Large intestine (tissue), 3 donors: ENCODE measurements at regions not wholly inside any gene's neighbourhood (a gene's known extent, or its start where the extent isn't known, plus 50 kb on each side); places are given as distances from the start of the nearest gene placed in this dataset.

ENCODE experiments used
- DNase-seq, 2 donors: peaks; one replicate each; pipeline versions ENCODE4 v3.0.0 to v3.0.0-alpha.2; 2013
- H3K27ac ChIP-seq: one replicate; pipeline ENCODE4 v1.5.1; 2013; ENCODE audit warnings: low read length
- H3K27me3 ChIP-seq: 2 replicates; pipeline ENCODE4 v1.6.1; 2013; ENCODE audit warnings: low read length; ENCODE audit not compliant: control insufficient read depth, insufficient read depth
- H3K36me3 ChIP-seq: 2 replicates; pipeline ENCODE4 v1.6.1; 2013; ENCODE audit warnings: low read length; ENCODE audit not compliant: control insufficient read depth, insufficient read depth
- H3K4me1 ChIP-seq: one replicate; pipeline ENCODE4 v1.6.1; 2013; ENCODE audit warnings: low read length; ENCODE audit not compliant: control insufficient read depth, insufficient read depth
- H3K4me3 ChIP-seq: one replicate; pipeline ENCODE4 v1.5.1; 2013; ENCODE audit warnings: low read length
- H3K9me3 ChIP-seq: one replicate; pipeline ENCODE4 v1.6.1; 2013; ENCODE audit warnings: mild to moderate bottlenecking, low read depth, low read length, moderate library complexity; ENCODE audit not compliant: control insufficient read depth
- WGBS: methylation state at CpG from one replicate; pipeline ENCODE4 v1.1.5; 2013; ENCODE audit warnings: low lambda C conversion rate; ENCODE audit not compliant: insufficient coverage; 5-methylcytosine and 5-hydroxymethylcytosine counted together

DNA sequence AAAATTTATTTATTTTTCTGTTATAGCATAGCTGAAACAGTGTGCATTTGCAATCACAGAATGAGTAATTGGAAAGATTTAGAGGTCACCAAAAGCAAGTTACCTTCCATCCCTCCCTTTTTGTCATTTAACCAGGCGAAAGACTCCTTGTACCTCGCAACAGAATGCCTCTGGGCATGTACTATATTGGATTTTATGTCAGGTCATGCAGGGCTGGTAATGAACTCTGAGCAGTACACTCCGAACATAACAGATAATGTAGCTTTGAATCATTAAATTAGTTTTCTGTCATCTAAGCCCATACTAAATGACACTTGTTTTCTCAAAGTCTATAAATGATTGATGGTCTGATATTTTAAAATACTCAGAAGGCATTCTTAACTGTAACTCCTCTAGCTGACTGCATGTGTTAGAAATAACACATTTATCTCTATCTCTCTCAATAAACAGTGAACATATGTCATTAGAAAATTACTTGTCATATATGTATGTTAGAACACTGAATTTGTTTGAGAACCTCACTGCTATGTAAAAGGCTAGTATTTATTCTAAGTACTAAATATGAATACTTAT lies 541.2 kb downstream of the CDH10 start:
- 100% methylated on average over 1 of the region's 3 CpGs for WGBS
- Histone ChIP-seq H3K36me3 (no peaks in the 10 kb centered on the region), H3K4me3 (no peak overlapping the region), H3K9me3 (no peaks in the 10 kb centered on the region), H3K4me1 (no peaks in the 10 kb centered on the region), H3K27me3 (no peaks in the 10 kb centered on the region), H3K27ac (no peak overlapping the region)
- no peak for DNase-seq

DNA sequence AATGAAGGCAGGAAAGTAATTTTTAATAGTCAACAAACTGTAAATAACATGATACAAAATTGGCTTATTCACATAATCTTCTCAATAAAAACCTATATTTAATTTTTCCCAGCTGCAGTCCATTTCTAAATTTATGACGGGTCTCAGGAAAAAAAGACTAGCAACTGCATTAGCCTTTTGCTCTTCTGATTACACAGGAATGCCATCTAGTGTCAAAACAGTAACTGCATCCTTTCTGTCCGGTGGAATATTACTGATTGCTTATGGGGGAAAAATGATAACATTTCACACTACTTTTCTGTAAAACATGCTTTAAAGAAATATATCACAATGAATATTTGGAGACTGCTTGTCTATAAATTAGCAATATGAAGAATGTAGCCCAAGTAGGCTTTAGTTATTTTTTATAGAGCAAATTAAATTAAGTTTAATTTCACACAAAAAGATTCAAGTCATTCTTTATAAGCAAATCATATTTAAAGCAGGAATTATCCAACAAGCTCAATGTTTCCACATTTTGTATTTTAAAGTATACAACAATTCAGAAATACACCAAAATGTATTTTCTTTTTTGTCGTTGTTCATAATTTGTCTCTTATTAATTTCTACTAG lies 534.7 kb downstream of the CDH10 start:
- Histone ChIP-seq H3K4me1 (no peaks in the 10 kb centered on the region), H3K36me3 (no peaks in the 10 kb centered on the region), H3K4me3 (no peak overlapping the region), H3K27ac (no peak overlapping the region), H3K27me3 (no peaks in the 10 kb centered on the region), H3K9me3 (no peaks in the 10 kb centered on the region)
- DNase-seq: no peak
- WGBS: 100% methylated on average over 1 of the region's 3 CpGs

DNA sequence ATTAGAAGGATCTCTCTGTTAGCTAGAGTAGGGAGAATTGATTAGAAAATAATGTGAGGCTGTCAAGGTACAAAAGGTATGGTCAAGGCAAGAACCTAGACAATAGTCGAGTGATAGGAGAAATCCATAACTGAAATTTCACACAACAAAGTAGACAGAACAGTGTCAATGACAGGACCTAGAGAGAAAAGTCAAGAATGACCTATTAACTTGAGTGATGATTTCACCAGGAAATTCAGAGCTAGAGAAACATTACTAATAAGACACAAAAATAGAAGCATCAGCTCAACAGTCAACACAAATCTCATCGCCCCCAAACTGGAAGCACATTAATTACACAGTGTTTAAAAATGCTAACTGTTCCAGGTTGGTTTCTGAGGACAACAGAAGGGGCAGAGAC lies 532.4 kb downstream of the CDH10 start:
- 100% methylated on average over 1 of the region's 2 CpGs for WGBS
- DNase-seq: no peak
- Histone ChIP-seq H3K4me3 (no peak overlapping the region), H3K4me1 (no peaks in the 10 kb centered on the region), H3K36me3 (no peaks in the 10 kb centered on the region), H3K27me3 (no peaks in the 10 kb centered on the region), H3K9me3 (no peaks in the 10 kb centered on the region), H3K27ac (no peak overlapping the region)

DNA sequence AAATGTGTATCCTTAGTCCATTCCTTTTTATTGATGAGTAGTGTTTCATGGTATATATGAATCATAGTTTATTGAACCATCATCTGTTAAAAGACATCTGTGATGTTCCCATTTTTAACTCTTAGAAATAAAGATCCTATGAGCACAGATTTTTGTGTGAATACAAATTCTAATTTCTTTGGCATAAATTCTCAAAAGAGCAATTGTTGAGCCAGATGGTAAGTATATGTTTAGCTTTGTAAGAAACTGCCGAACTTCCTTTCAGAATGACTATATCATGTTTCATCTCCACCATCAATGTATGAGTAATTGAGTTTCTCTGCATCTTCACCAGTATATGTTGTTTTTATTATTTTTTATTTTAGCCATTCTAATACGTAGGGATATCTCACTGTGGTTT lies 526.4 kb downstream of the CDH10 start:
- 83% methylated on average over 1 of the region's 2 CpGs for WGBS
- Histone ChIP-seq H3K27ac (no peak overlapping the region), H3K36me3 (no peaks in the 10 kb centered on the region), H3K4me3 (no peak overlapping the region), H3K9me3 (no peaks in the 10 kb centered on the region), H3K27me3 (no peaks in the 10 kb centered on the region), H3K4me1 (no peaks in the 10 kb centered on the region)
- DNase-seq: no peak

DNA sequence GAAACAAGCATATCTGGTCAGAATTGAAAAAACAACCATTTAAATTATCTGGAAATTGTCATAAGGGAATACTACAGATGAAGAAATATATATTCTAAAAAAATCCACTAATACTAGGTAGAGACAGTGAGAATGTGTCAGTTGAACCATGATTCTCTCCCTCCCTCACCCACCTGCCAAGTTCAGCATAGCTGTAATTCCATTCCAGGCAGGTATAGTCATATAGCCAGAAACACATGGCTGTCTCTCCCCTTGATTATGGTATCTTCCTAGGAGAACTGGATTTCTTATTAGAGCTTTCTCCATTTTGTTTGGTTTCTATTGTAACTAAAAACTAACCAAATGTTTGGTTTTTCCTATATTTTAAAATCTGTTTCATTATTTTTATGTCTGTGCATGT lies 509.2 kb downstream of the CDH10 start:
- Histone ChIP-seq H3K9me3 (no peaks in the 10 kb centered on the region), H3K36me3 (no peaks in the 10 kb centered on the region), H3K27ac (no peak overlapping the region), H3K4me1 (no peaks in the 10 kb centered on the region), H3K4me3 (no peak overlapping the region), H3K27me3 (no peaks in the 10 kb centered on the region)
- DNase-seq: no peak

DNA sequence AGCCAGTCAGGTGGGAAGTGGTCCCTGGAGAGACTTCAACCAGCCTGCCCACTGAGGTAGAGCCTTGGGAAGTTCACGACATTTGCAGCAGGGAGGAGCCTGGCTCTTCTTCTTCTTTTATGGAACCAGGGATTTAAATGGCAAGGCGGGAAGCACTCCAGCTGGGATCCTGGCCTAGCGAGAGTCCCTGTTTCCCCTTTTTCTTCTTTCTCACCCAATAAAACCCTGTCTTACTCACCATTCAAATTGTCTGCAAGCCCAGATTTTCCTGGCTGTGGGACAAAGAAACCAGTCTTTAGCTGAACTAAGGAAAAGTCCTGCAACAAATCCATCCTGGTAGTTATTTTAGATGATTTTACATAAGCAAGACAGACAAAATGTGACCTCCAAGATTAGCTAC lies 503.7 kb downstream of the CDH10 start:
- no peak overlapping the region for H3K4me3 ChIP-seq
- no peaks in the 10 kb centered on the region for H3K9me3 ChIP-seq
- no peaks in the 10 kb centered on the region for H3K27me3 ChIP-seq
- no peaks in the 10 kb centered on the region for H3K36me3 ChIP-seq
- no peak overlapping the region for H3K27ac ChIP-seq
- no CpG with 5 or more reads among the region's 3 CpGs for WGBS
- H3K4me1 ChIP-seq: no peaks in the 10 kb centered on the region
- DNase-seq: no peak

DNA sequence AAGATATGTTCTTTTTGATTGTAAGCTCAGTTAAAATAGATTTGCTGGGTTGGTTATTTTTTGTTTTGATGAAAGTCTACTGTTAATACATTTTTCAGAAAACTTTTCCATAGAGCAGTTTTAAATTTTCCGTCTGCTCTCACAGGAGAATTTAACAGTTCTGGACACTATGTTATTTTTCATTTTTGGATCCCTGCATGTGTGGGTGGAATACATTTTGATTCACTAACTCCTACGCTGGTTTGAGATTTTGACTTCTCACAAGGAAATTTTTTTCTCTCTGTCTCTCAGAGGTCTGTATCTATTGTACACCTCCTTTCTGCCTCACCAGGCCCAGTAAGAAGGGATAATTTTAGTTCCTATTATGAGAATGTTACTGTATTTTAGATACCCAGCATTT lies 502.4 kb downstream of the CDH10 start:
- 76% methylated on average over 2 of the region's 2 CpGs for WGBS
- Histone ChIP-seq H3K9me3 (no peaks in the 10 kb centered on the region), H3K27ac (no peak overlapping the region), H3K36me3 (no peaks in the 10 kb centered on the region), H3K4me3 (no peak overlapping the region), H3K4me1 (no peaks in the 10 kb centered on the region), H3K27me3 (no peaks in the 10 kb centered on the region)
- DNase-seq: no peak

DNA sequence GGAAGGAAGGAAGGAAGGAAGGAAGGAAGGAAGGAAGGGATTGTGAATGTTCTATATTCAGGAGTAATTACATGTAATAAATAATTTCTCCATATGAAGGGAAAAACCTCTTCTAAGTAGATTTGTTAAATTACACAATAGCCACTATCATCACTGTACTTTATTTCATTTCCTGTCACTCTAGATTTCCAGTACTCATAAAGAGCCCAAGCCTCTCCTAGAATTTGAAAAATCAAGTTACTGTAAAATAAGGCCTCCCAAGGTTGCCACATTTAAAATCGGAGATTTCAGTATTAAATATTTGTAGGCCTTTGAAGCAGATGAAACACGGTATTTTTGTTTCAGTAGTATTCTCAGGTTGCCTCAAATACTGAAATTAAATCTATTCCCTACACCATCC lies 499.0 kb downstream of the CDH10 start:
- Histone ChIP-seq H3K27me3 (no peaks in the 10 kb centered on the region), H3K4me3 (no peak overlapping the region), H3K4me1 (no peaks in the 10 kb centered on the region), H3K9me3 (no peaks in the 10 kb centered on the region), H3K27ac (no peak overlapping the region), H3K36me3 (no peaks in the 10 kb centered on the region)
- no peak for DNase-seq
- WGBS: 100% methylated on average over 2 of the region's 2 CpGs

DNA sequence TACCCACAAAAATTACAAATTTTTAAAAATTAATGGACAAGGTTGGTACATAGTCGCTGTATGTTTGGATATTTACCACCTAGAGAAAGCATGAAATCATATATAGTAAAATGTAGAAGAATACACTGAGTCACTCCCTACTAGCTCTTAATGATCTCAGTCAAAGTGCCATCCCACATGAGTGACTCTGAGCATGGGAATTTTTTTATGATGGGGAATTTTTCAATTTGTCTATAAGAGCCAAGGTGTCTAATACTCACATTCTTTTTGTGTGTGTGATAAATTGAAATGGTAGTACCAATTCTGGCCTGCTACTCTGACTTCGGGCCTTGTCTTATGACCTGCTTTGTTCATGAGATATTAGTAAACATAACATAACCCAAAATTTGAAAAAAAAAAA lies 483.2 kb downstream of the CDH10 start:
- Histone ChIP-seq H3K27me3 (no peaks in the 10 kb centered on the region), H3K4me3 (no peak overlapping the region), H3K4me1 (no peaks in the 10 kb centered on the region), H3K27ac (no peak overlapping the region), H3K9me3 (no peaks in the 10 kb centered on the region), H3K36me3 (no peaks in the 10 kb centered on the region)
- DNase-seq: no peak
- WGBS: 100% methylated on average over 1 of the region's 2 CpGs

DNA sequence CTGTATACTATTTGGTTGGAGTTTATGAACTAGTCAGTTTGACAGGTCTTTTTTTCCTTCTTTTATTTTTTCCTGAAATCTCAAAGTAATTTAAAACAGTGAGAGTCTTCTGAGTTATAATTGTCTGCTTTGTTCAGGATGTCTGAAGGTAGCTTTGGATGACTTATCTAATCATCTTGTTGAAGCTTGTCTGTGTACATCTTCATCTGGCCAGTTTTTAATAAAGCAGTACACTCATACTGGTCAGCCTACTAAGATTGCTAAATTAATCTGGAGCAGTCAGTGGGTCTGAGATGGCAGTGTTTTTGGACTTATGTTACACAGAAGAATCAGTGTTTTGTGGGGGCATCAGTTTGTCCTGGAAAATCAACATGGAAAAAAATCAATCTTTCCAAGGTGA lies 482.4 kb downstream of the CDH10 start:
- no peaks in the 10 kb centered on the region for H3K9me3 ChIP-seq
- no peak overlapping the region for H3K4me3 ChIP-seq
- DNase-seq: no peak
- no peaks in the 10 kb centered on the region for H3K27me3 ChIP-seq
- no peaks in the 10 kb centered on the region for H3K36me3 ChIP-seq
- H3K4me1 ChIP-seq: no peaks in the 10 kb centered on the region
- no peak overlapping the region for H3K27ac ChIP-seq

DNA sequence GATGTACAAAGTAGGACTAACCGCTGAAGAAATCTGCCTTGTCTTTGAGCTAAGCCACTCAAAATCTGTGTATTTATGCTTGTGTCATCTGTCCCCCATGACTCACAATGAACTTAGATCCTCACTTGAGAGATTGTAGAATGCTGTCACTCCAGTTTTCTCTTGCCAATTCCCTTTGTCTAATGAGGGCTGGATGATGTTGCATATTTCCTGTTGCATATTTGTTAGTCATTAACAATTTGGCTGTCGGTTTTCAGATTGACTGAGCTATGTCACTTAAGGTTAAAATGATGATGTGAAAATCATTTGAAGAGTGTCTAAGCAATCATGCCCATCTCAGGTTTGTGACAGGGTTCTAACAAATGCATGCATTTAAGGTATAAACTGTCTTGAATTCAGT lies 481.7 kb downstream of the CDH10 start:
- WGBS: no CpG with 5 or more reads among the region's 2 CpGs

More for the DNA sequence above, 481.7 kb downstream of the CDH10 start:
- Histone ChIP-seq H3K4me3 (no peak overlapping the region), H3K27me3 (no peaks in the 10 kb centered on the region), H3K4me1 (no peaks in the 10 kb centered on the region), H3K27ac (no peak overlapping the region), H3K9me3 (no peaks in the 10 kb centered on the region), H3K36me3 (no peaks in the 10 kb centered on the region)
- DNase-seq: no peak
